ENCODE measurements at regions not wholly inside any gene's neighbourhood (a gene's known extent, or its start where the extent isn't known, plus 50 kb on each side); places are given as distances from the start of the nearest gene placed in this dataset.
A peak's percentile ranks its signal among the peaks of the same experiment; 100 is the strongest.

DNA sequence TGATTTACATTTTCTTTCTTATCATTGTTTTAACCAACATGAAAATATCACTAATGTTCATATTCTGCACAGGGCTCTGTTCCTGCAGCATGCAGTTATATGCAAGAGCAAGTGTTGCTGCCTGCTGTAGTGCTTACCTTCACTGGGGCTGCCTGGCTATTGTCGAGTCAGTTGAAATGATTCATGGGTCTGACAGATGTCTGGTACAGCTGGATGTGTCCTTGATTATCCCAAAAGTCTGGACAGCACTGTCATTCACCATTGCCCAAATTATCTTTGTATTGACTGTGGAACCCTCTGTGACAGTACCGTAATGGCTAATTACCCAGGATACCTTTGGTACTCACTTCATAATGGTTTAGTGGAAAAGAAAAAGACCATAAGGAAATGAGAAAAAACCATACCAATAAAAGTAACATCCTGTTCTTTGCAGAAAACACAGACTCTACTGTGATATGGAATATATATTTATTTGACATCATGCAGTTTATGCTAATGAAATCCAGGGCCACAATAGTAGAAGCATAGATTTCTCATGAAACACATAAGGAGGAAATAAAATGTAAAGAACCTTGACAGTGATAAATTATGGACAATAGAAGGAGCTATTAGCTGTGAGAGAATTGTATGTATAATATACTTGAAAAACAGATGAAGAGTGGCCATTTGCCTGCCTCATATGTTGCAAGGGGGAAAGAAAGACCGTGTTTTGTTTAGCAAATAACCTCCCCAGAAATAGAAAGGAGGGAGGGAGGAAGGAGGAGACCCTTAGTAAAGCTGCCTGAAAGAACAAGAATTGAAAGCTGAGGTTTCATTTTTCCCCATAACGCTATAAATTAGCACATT, 249.8 kb upstream of the ATP5MC3 start:
- no peaks in the 10 kb centered on the region for H3K9me3 ChIP-seq (ENCODE audit: low read depth)
- H3K9me2 ChIP-seq (ENCODE audit: insufficient read depth), result no peaks in the 10 kb centered on the region
- H3K4me2 ChIP-seq (ENCODE audit: unreplicated experiment), result no peak overlapping the region
- H3K36me3 ChIP-seq (ENCODE audit: low read depth), result no peaks in the 10 kb centered on the region
- DNase-seq, result no peak
- H3K27me3 ChIP-seq (replicated peaks; ENCODE audit: insufficient read depth), result 0 out of 2 replicates have a peak, but pooled peaks cover 5% of the 10 kb centered on the region
- no peak overlapping the region for H3K4me3 ChIP-seq
- 23 to 32% methylated on average over 4 of the region's 4 CpGs for WGBS, 2 experiments (ENCODE audit: low coverage in 1 of 2, low lambda C conversion rate in 2 of 2, missing lambda C conversion rate in 2 of 2)
- in situ Hi-C loops (cut with MboI), result no loop called here
- TF ChIP-seq EZH2phosphoT487 (IDR thresholded peaks at IDR 0.05; ENCODE audit: insufficient read depth, low read depth) (no peak), EZH2 (IDR thresholded peaks at IDR 0.05; ENCODE audit: insufficient read depth, poor library complexity, severe bottlenecking) (no peak)
- no peaks in the 10 kb centered on the region for H4K20me1 ChIP-seq (ENCODE audit: insufficient read depth)
- no peak overlapping the region for H2AFZ ChIP-seq
- no peaks in the 10 kb centered on the region for H3K79me2 ChIP-seq (ENCODE audit: insufficient read depth)
- H3F3A ChIP-seq (ENCODE audit: insufficient read depth), result no peaks in the 10 kb centered on the region
- no peak overlapping the region for H3K9ac ChIP-seq
- H3K4me1 ChIP-seq (ENCODE audit: insufficient read depth), result no peaks in the 10 kb centered on the region
- H3K27ac ChIP-seq, result no peak overlapping the region

DNA sequence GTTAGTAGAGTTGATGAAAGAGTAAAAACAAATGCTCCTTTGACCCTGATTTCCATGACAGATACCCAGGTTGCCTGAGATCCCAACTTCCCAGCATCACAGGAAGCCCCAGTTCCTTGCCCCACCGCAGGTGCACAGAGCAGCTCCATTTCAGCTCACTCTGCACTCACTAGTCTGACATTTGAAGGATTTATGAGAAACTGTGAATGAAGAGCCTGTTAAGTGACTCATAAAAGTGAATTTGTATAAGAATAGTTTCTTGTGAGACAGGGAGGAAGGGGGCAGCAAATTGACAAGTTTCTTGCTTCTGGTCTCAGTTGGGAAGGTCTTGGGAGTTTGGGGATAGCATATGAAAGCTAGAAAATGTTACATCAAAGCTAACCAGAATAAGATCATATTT, 248.7 kb upstream of the ATP5MC3 start:
- no peaks in the 10 kb centered on the region for H3K4me1 ChIP-seq (ENCODE audit: insufficient read depth)
- no peak for DNase-seq
- 0 out of 2 replicates have a peak, but pooled peaks cover 5% of the 10 kb centered on the region for H3K27me3 ChIP-seq (replicated peaks; ENCODE audit: insufficient read depth)
- H4K20me1 ChIP-seq (ENCODE audit: insufficient read depth), result no peaks in the 10 kb centered on the region
- H3K4me3 ChIP-seq, result no peak overlapping the region
- TF ChIP-seq EZH2phosphoT487 (IDR thresholded peaks at IDR 0.05; ENCODE audit: insufficient read depth, low read depth) (no peak), EZH2 (IDR thresholded peaks at IDR 0.05; ENCODE audit: insufficient read depth, poor library complexity, severe bottlenecking) (no peak)
- in situ Hi-C loops (cut with MboI), result no loop called here
- H3K9me3 ChIP-seq (ENCODE audit: low read depth), result no peaks in the 10 kb centered on the region
- H3K27ac ChIP-seq, result no peak overlapping the region
- no peak overlapping the region for H3K4me2 ChIP-seq (ENCODE audit: unreplicated experiment)
- no peaks in the 10 kb centered on the region for H3F3A ChIP-seq (ENCODE audit: insufficient read depth)
- no peak overlapping the region for H2AFZ ChIP-seq
- no peaks in the 10 kb centered on the region for H3K36me3 ChIP-seq (ENCODE audit: low read depth)
- WGBS, 2 experiments (ENCODE audit: low coverage in 1 of 2, low lambda C conversion rate in 2 of 2, missing lambda C conversion rate in 2 of 2), result 37 to 62% methylated on average over 1 of the region's 1 CpG
- no peaks in the 10 kb centered on the region for H3K9me2 ChIP-seq (ENCODE audit: insufficient read depth)
- no peaks in the 10 kb centered on the region for H3K79me2 ChIP-seq (ENCODE audit: insufficient read depth)
- no peak overlapping the region for H3K9ac ChIP-seq

DNA sequence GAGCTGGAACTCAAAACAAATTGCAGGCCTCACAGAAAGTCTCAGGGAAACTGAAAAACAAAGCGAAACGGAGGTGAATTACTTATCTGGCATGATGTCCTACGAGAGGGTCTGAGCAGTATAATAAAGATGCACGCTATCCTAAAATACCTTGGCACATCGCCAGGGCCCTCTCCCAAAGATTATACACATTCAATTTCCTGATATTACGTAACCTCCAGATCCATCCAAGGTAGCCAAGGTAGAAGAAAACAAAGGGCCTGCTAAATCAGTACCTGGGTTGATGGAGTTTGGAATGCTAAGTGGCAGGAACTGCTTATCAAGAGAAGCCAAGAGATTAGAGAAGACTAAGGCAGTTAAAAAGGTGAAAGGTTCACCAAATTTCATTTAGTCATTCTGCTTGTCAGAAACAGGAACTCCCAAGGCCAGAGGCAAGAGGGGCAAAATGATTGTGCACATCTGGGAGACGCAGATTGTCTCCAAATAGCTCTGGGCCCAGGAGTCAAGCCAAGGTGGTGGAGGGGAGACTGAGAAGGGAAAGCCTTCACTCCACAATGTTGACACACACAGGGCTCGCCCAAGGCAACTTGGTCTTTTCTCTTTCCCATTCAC, 236.8 kb upstream of the ATP5MC3 start:
- no peak for DNase-seq
- Histone ChIP-seq H3K79me2 (ENCODE audit: insufficient read depth) (no peaks in the 10 kb centered on the region), H3K27me3 (replicated peaks; ENCODE audit: insufficient read depth) (no peaks in the 10 kb centered on the region), H3K36me3 (ENCODE audit: low read depth) (no peaks in the 10 kb centered on the region), H3K4me3 (no peak overlapping the region), H3K4me1 (ENCODE audit: insufficient read depth) (no peaks in the 10 kb centered on the region), H3K27ac (no peak overlapping the region), H4K20me1 (ENCODE audit: insufficient read depth) (no peaks in the 10 kb centered on the region), H3K9me3 (ENCODE audit: low read depth) (no peaks in the 10 kb centered on the region), H3F3A (ENCODE audit: insufficient read depth) (no peaks in the 10 kb centered on the region), H3K4me2 (ENCODE audit: unreplicated experiment) (no peak overlapping the region), H3K9ac (no peak overlapping the region), H3K9me2 (ENCODE audit: insufficient read depth) (no peaks in the 10 kb centered on the region), H2AFZ (no peak overlapping the region)
- in situ Hi-C loops (cut with MboI), result no loop called here
- 60 to 63% methylated on average over 8 of the region's 8 CpGs for WGBS, 2 experiments (ENCODE audit: low coverage in 1 of 2, low lambda C conversion rate in 2 of 2, missing lambda C conversion rate in 2 of 2)
- no peak for TF ChIP-seq EZH2 (IDR thresholded peaks at IDR 0.05; ENCODE audit: insufficient read depth, poor library complexity, severe bottlenecking)
- TF ChIP-seq EZH2phosphoT487 (IDR thresholded peaks at IDR 0.05; ENCODE audit: insufficient read depth, low read depth), result no peak

DNA sequence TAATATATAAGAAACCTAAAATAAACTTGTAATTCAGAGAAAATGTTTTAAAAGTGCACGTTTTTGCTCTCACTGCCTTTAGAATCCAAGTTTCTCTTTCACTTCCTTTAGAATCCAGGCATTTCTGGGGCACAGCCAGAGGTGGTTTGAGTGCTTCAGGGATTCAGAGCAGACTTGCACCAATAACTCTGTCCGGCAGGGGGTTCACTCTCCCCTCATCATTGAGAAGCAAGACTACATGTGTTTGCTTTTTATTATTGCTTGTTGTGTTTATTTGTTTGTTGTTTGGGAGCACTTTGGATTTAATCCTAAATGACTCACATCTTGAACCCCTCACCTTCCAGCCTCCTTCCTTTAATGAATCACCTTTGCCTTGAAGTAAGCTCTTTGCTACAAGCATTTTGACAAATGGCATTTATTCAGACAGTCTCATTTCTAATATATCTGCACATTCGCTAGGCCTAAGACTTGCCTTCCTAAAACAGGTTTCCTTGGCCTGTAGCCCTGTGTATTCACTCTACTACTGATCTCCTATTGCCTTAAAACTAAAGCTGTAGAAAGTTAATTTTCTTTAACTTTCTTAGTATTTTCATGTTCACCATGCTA, 233.5 kb upstream of the ATP5MC3 start:
- H3K9me2 ChIP-seq (ENCODE audit: insufficient read depth), result no peaks in the 10 kb centered on the region
- no peaks in the 10 kb centered on the region for H3K27me3 ChIP-seq (replicated peaks; ENCODE audit: insufficient read depth)
- H3K9me3 ChIP-seq (ENCODE audit: low read depth), result no peaks in the 10 kb centered on the region
- 35 to 43% methylated on average over 3 of the region's 3 CpGs for whole genome bisulfite sequencing, 2 experiments (ENCODE audit: low coverage in 1 of 2, low lambda C conversion rate in 2 of 2, missing lambda C conversion rate in 2 of 2)
- H3K9ac ChIP-seq, result no peak overlapping the region
- TF ChIP-seq EZH2phosphoT487 (IDR thresholded peaks at IDR 0.05; ENCODE audit: insufficient read depth, low read depth) (no peak), EZH2 (IDR thresholded peaks at IDR 0.05; ENCODE audit: insufficient read depth, poor library complexity, severe bottlenecking) (no peak)
- DNase-seq, result peak; percentile 67
- H3K4me3 ChIP-seq, result 0 out of 2 replicates have a peak overlapping the region, but pooled peaks have one; percentile 8
- H4K20me1 ChIP-seq (ENCODE audit: insufficient read depth), result no peaks in the 10 kb centered on the region
- H3F3A ChIP-seq (ENCODE audit: insufficient read depth), result no peaks in the 10 kb centered on the region
- no peaks in the 10 kb centered on the region for H3K79me2 ChIP-seq (ENCODE audit: insufficient read depth)
- H3K4me2 ChIP-seq (ENCODE audit: unreplicated experiment), result peak overlapping the region; percentile 46
- in situ Hi-C loops (cut with MboI), result no loop called here
- no peaks in the 10 kb centered on the region for H3K36me3 ChIP-seq (ENCODE audit: low read depth)
- no peak overlapping the region for H3K27ac ChIP-seq
- H2AFZ ChIP-seq, result no peak overlapping the region
- H3K4me1 ChIP-seq (ENCODE audit: insufficient read depth), result no peaks in the 10 kb centered on the region

Data from GM23248 (cell line).